AG08396 (cell line): ENCODE measurements at regions not wholly inside any gene's neighbourhood (a gene's known extent, or its start where the extent isn't known, plus 50 kb on each side); places are given as distances from the start of the nearest gene placed in this dataset.

Source experiments
- DNase-seq: peaks from one replicate; pipeline ENCODE4 v3.0.0; 2012; ENCODE audit warnings: low spot score, mixed read lengths

GRCh38 chr18:72470391-72470790 is 73.8 kb downstream of the CBLN2 start:
- no peak for DNase-seq

GRCh38 chr18:72468021-72468710 is 76.0 kb downstream of the CBLN2 start:
- no peak for DNase-seq

GRCh38 chr18:72460210-72460680 is 83.9 kb downstream of the CBLN2 start:
- peak; percentile 9 for DNase-seq

- no peak for DNase-seq
Observed at GRCh38 chr18:72458271-72458670, 85.9 kb downstream of the CBLN2 start.

GRCh38 chr18:72456802-72457201 is 87.3 kb downstream of the CBLN2 start:
- no peak for DNase-seq

- no peak for DNase-seq
Observed at GRCh38 chr18:72452328-72452727, 91.8 kb downstream of the CBLN2 start.

GRCh38 chr18:72444798-72445155 is 99.4 kb downstream of the CBLN2 start:
- no peak for DNase-seq

GRCh38 chr18:72444111-72444797 is 99.9 kb downstream of the CBLN2 start:
- no peak for DNase-seq

GRCh38 chr18:72436401-72436800 is 107.7 kb downstream of the CBLN2 start:
- DNase-seq: no peak

- no peak for DNase-seq
Observed at GRCh38 chr18:72433756-72434155, 110.4 kb downstream of the CBLN2 start.

- DNase-seq: no peak
Observed at GRCh38 chr18:72427721-72428120, 116.4 kb downstream of the CBLN2 start.

- DNase-seq: no peak
Observed at GRCh38 chr18:72419914-72420313, 124.2 kb downstream of the CBLN2 start.

GRCh38 chr18:72412927-72413326 is 131.2 kb downstream of the CBLN2 start:
- DNase-seq: peak; percentile 14

GRCh38 chr18:72411261-72411660 is 132.9 kb downstream of the CBLN2 start:
- no peak for DNase-seq

- no peak for DNase-seq
Observed at GRCh38 chr18:72410399-72410798, 133.7 kb downstream of the CBLN2 start.

- no peak for DNase-seq
Observed at GRCh38 chr18:72409903-72410302, 134.2 kb downstream of the CBLN2 start.

- no peak for DNase-seq
Observed at GRCh38 chr18:72407048-72407447, 137.1 kb downstream of the CBLN2 start.

- DNase-seq: no peak
Observed at GRCh38 chr18:72391951-72392350, 152.2 kb downstream of the CBLN2 start.

- DNase-seq: no peak
Observed at GRCh38 chr18:72391427-72391826, 152.7 kb downstream of the CBLN2 start.

- no peak for DNase-seq
Observed at GRCh38 chr18:72378016-72378415, 166.1 kb downstream of the CBLN2 start.

GRCh38 chr18:72376256-72376655 is 167.9 kb downstream of the CBLN2 start:
- no peak for DNase-seq

- peak; percentile 66 for DNase-seq
Observed at GRCh38 chr18:72375618-72376017, 168.5 kb downstream of the CBLN2 start.

GRCh38 chr18:72372076-72372475 is 172.1 kb downstream of the CBLN2 start:
- DNase-seq: no peak

- DNase-seq: no peak
Observed at GRCh38 chr18:72368308-72368707, 175.8 kb downstream of the CBLN2 start.
